GM23338 (cell line): ENCODE measurements at regions not wholly inside any gene's neighbourhood (a gene's known extent, or its start where the extent isn't known, plus 50 kb on each side); places are given as distances from the start of the nearest gene placed in this dataset.

ENCODE experiments used
- EZH2 ChIP-seq: fragments of 200-600 bp; sonication (generic); IDR thresholded peaks from one replicate; pipeline ENCODE4 v1.8.0; 2017; ENCODE audit warnings: antibody characterized with exemption, mild to moderate bottlenecking, low read depth; ENCODE audit not compliant: unreplicated experiment
- EZH2phosphoT487 ChIP-seq: fragments of 200-600 bp; sonication (generic); IDR thresholded peaks from one replicate; pipeline ENCODE4 v1.8.1; 2018; ENCODE audit warnings: antibody characterized with exemption; ENCODE audit not compliant: unreplicated experiment
- TF ChIP-seq, protein P1 (sequence below), 2 experiments: fragments of 200-600 bp in 1 of 2; sonication (generic) in 1 of 2; conservative IDR thresholded peaks; 2 replicates each; pipeline versions ENCODE4 v1.5.1 to v1.6.1; 2016 to 2017; ENCODE audit warnings: antibody characterized with exemption in 2 of 2, low read depth in 2 of 2, mild to moderate bottlenecking in 2 of 2, moderate library complexity in 1 of 2

DNA sequence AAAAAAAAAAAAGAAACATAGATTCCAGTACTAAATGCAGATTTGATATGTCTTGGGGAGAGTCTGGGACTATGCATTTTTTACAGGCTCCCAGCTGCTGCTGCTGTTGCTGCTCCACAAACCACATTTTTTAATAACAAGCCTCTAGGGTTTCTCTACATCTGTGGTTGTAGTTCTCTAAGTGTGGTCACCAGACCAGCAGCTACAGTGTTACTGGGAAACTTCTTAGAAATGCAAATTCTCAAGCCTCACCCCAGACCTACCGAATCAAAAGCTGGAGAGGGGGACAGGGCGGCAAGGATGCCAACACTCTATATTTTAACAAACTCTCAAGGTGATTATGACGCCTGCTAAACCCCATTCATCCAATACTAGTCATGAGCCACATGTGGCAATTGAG lies 293.4 kb upstream of the PTGER4 start:
- TF ChIP-seq, protein P1, sequence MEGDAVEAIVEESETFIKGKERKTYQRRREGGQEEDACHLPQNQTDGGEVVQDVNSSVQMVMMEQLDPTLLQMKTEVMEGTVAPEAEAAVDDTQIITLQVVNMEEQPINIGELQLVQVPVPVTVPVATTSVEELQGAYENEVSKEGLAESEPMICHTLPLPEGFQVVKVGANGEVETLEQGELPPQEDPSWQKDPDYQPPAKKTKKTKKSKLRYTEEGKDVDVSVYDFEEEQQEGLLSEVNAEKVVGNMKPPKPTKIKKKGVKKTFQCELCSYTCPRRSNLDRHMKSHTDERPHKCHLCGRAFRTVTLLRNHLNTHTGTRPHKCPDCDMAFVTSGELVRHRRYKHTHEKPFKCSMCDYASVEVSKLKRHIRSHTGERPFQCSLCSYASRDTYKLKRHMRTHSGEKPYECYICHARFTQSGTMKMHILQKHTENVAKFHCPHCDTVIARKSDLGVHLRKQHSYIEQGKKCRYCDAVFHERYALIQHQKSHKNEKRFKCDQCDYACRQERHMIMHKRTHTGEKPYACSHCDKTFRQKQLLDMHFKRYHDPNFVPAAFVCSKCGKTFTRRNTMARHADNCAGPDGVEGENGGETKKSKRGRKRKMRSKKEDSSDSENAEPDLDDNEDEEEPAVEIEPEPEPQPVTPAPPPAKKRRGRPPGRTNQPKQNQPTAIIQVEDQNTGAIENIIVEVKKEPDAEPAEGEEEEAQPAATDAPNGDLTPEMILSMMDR (conservative IDR thresholded peaks at IDR 0.05; ENCODE audit: low read depth in 2 of 2) = no peak
- TF ChIP-seq EZH2 = no peak
- TF ChIP-seq EZH2phosphoT487 = no peak
